GM12873 (cell line): ENCODE measurements at regions not wholly inside any gene's neighbourhood (a gene's known extent, or its start where the extent isn't known, plus 50 kb on each side); places are given as distances from the start of the nearest gene placed in this dataset.

Source experiments
- CTCF ChIP-seq: IDR thresholded peaks from 2 replicates; pipeline ENCODE4 v1.5.1; 2012; ENCODE audit warnings: low read depth, mild to moderate bottlenecking, moderate library complexity, low read length, control low read depth; ENCODE audit not compliant: insufficient read depth; ENCODE audit errors: missing control alignments

GRCh38 chr5:82340799-82341198 is 62.6 kb upstream of the RPS23 start:
- no peak for TF ChIP-seq CTCF

- TF ChIP-seq CTCF: no peak
These were observed 61.6 kb upstream of the RPS23 start for GRCh38 chr5:82339792-82340191.

- TF ChIP-seq CTCF: no peak
These were observed 60.7 kb upstream of the RPS23 start for GRCh38 chr5:82338771-82339373.

- no peak for TF ChIP-seq CTCF
These were observed 58.8 kb upstream of the RPS23 start for GRCh38 chr5:82336959-82337351.

- TF ChIP-seq CTCF: no peak
These were observed 58.2 kb upstream of the RPS23 start for GRCh38 chr5:82336226-82336958.

- no peak for TF ChIP-seq CTCF
These were observed 57.7 kb upstream of the RPS23 start for GRCh38 chr5:82335806-82336205.

- no peak for TF ChIP-seq CTCF
These were observed 56.7 kb upstream of the RPS23 start for GRCh38 chr5:82334856-82335255.
